Uterus (tissue), 3 donors: ENCODE measurements at regions not wholly inside any gene's neighbourhood (a gene's known extent, or its start where the extent isn't known, plus 50 kb on each side); places are given as distances from the start of the nearest gene placed in this dataset.

Experiments
- DNase-seq, 2 donors: peaks; one replicate each; pipeline ENCODE4 v3.0.0-alpha.2; 2019 to 2020
- H3K27ac ChIP-seq, 2 donors: fragments of 200-600 bp; sonication (generic); 1 replicate in 1 of 2; 2 replicates in 1 of 2; pipeline ENCODE4 v1.5.1; 2016 to 2018
- H3K27me3 ChIP-seq, 2 donors: fragments of 200-600 bp; sonication (generic); one replicate each; pipeline ENCODE4 v1.5.1; 2018 to 2019; ENCODE audit warnings: control low read depth in 1 of 2
- H3K36me3 ChIP-seq, 2 donors: fragments of 200-600 bp; sonication (generic); one replicate each; pipeline ENCODE4 v1.5.1; 2019; ENCODE audit warnings: control low read depth in 1 of 2
- H3K4me1 ChIP-seq, 2 donors: fragments of 200-600 bp; sonication (generic); one replicate each; pipeline ENCODE4 v1.5.1; 2018 to 2019; ENCODE audit warnings: control low read depth in 1 of 2
- H3K4me3 ChIP-seq, 2 donors: fragments of 200-600 bp; sonication (generic); 1 replicate in 1 of 2; 2 replicates in 1 of 2; pipeline ENCODE4 v1.5.1; 2018 to 2019; ENCODE audit warnings: mild to moderate bottlenecking in 1 of 2
- H3K9me3 ChIP-seq, 2 donors: fragments of 200-600 bp; sonication (generic); one replicate each; pipeline ENCODE4 v1.5.1; 2019; ENCODE audit warnings: control low read depth in 1 of 2
- CTCF ChIP-seq, 4 experiments: fragments of 200-600 bp in 2 of 4; fragments of 450-650 bp in 2 of 4; sonication (generic) in 2 of 4; IDR thresholded peaks; one replicate each; pipeline ENCODE4 v1.5.1; 2016 to 2019; ENCODE audit warnings: antibody characterized with exemption in 4 of 4, mild to moderate bottlenecking in 2 of 4, moderate library complexity in 1 of 4
- POLR2A ChIP-seq, 2 donors: fragments of 450-650 bp; IDR thresholded peaks; one replicate each; pipeline ENCODE4 v1.6.1; 2016; ENCODE audit warnings: antibody characterized with exemption in 2 of 2, mild to moderate bottlenecking in 1 of 2, moderate library complexity in 1 of 2
- intact Hi-C: fragments of 100-400 bp; cut with DNase I; formaldehyde crosslinking; loops from one replicate; pipeline ENCODE4 v1.15.1; 2023; ENCODE audit warnings: low total_unique reads
- donor health status: DM: yes; HTN: yes; CAD: no.

- DNase-seq, result no peak
- Histone ChIP-seq H3K4me1 (no peaks in the 10 kb centered on the region), H3K27ac (no peak overlapping the region), H3K4me3 (no peak overlapping the region), H3K9me3 (no peaks in the 10 kb centered on the region), H3K36me3 (no peaks in the 10 kb centered on the region), H3K27me3 (no peaks in the 10 kb centered on the region)
- intact Hi-C loops, result no loop called here
- no peak for TF ChIP-seq CTCF (IDR thresholded peaks at IDR 0.05)
Observed at GRCh38 chr1:62951428-62951827, 167.5 kb downstream of the ATG4C start.

GRCh38 chr1:62952596-62952995 lies 168.7 kb downstream of the ATG4C start:
- no peaks in the 10 kb centered on the region for H3K36me3 ChIP-seq
- intact Hi-C loops, result no loop called here
- H3K4me3 ChIP-seq, result no peak overlapping the region
- H3K27me3 ChIP-seq, result no peaks in the 10 kb centered on the region
- H3K4me1 ChIP-seq, result no peaks in the 10 kb centered on the region
- no peaks in the 10 kb centered on the region for H3K9me3 ChIP-seq
- H3K27ac ChIP-seq, result no peak overlapping the region
- no peak for TF ChIP-seq CTCF (IDR thresholded peaks at IDR 0.05)
- TF ChIP-seq POLR2A (IDR thresholded peaks at IDR 0.05), result no peak
- DNase-seq, result no peak

- Histone ChIP-seq H3K27me3 (no peaks in the 10 kb centered on the region), H3K9me3 (no peaks in the 10 kb centered on the region), H3K36me3 (no peaks in the 10 kb centered on the region), H3K27ac (no peak overlapping the region), H3K4me1 (no peaks in the 10 kb centered on the region), H3K4me3 (no peak overlapping the region)
- intact Hi-C loops, result no loop called here
- no peak for DNase-seq
- TF ChIP-seq CTCF (IDR thresholded peaks at IDR 0.05) (no peak), POLR2A (IDR thresholded peaks at IDR 0.05) (no peak)
Observed at GRCh38 chr1:62953633-62954032, 169.7 kb downstream of the ATG4C start.

GRCh38 chr1:62954758-62955157 lies 170.8 kb downstream of the ATG4C start:
- Histone ChIP-seq H3K27me3 (no peaks in the 10 kb centered on the region), H3K9me3 (no peaks in the 10 kb centered on the region), H3K27ac (no peak overlapping the region), H3K4me1 (no peaks in the 10 kb centered on the region), H3K4me3 (no peak overlapping the region), H3K36me3 (no peaks in the 10 kb centered on the region)
- TF ChIP-seq POLR2A (IDR thresholded peaks at IDR 0.05) (no peak), CTCF (IDR thresholded peaks at IDR 0.05) (no peak)
- intact Hi-C loops, result no loop called here
- no peak for DNase-seq

- Histone ChIP-seq H3K4me3 (no peak overlapping the region), H3K9me3 (no peaks in the 10 kb centered on the region), H3K36me3 (no peaks in the 10 kb centered on the region), H3K4me1 (no peaks in the 10 kb centered on the region), H3K27ac (no peak overlapping the region), H3K27me3 (no peaks in the 10 kb centered on the region)
- DNase-seq, result no peak
- intact Hi-C loops, result no loop called here
- no peak for TF ChIP-seq CTCF (IDR thresholded peaks at IDR 0.05)
- TF ChIP-seq POLR2A (IDR thresholded peaks at IDR 0.05), result no peak
Observed at GRCh38 chr1:62955666-62956065, 171.7 kb downstream of the ATG4C start.
